Body of pancreas (tissue), 4 donors: ENCODE measurements at regions not wholly inside any gene's neighbourhood (a gene's known extent, or its start where the extent isn't known, plus 50 kb on each side); places are given as distances from the start of the nearest gene placed in this dataset.

ENCODE experiments used
- POLR2A ChIP-seq, 3 donors: fragments of 450-650 bp; IDR thresholded peaks; one replicate each; pipeline ENCODE4 v1.6.1; 2016; ENCODE audit warnings: antibody characterized with exemption in 3 of 3, mild to moderate bottlenecking in 2 of 3
- TF ChIP-seq, protein P1 (sequence below), 7 experiments: fragments of 450-650 bp in 4 of 7; fragments of 200-600 bp in 3 of 7; sonication (generic) in 3 of 7; IDR thresholded peaks; one replicate each; pipeline ENCODE4 v1.5.1; 2016 to 2019; ENCODE audit warnings: antibody characterized with exemption in 7 of 7

GRCh38 chr14:100471441-100472093 lies 115.7 kb downstream of the BEGAIN start:
- no peak for TF ChIP-seq POLR2A (IDR thresholded peaks at IDR 0.05)
- TF ChIP-seq, protein P1, sequence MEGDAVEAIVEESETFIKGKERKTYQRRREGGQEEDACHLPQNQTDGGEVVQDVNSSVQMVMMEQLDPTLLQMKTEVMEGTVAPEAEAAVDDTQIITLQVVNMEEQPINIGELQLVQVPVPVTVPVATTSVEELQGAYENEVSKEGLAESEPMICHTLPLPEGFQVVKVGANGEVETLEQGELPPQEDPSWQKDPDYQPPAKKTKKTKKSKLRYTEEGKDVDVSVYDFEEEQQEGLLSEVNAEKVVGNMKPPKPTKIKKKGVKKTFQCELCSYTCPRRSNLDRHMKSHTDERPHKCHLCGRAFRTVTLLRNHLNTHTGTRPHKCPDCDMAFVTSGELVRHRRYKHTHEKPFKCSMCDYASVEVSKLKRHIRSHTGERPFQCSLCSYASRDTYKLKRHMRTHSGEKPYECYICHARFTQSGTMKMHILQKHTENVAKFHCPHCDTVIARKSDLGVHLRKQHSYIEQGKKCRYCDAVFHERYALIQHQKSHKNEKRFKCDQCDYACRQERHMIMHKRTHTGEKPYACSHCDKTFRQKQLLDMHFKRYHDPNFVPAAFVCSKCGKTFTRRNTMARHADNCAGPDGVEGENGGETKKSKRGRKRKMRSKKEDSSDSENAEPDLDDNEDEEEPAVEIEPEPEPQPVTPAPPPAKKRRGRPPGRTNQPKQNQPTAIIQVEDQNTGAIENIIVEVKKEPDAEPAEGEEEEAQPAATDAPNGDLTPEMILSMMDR (IDR thresholded peaks at IDR 0.05) = no peak
